ENCODE measurements at regions not wholly inside any gene's neighbourhood (a gene's known extent, or its start where the extent isn't known, plus 50 kb on each side); places are given as distances from the start of the nearest gene placed in this dataset.

DNA sequence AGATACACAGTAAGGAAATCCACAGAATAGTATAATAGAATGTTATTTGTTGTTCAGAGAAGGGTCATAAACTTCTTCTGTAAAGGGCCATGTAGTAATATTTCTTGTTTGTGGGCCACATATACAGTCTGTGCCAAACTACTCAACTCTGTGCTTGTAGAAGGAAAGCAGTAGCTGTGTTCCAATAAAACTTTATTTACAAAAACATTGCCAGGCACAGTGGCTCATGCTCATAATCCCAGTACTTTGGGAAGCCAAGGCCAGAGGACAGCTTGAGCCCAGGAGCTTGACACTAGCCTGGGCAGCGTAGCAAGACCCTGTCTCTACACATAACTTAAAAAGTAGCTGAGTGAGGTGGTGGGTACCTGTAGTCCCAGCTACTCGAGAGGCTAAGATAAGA, 612.8 kb upstream of the PSMD7 start:
- no peak for DNase-seq
- POLR2A ChIA-PET, result no interaction called here
- H3K27me3 Mint-ChIP-seq, result no peaks in the 10 kb centered on the region
- no peaks in the 10 kb centered on the region for H3K4me1 Mint-ChIP-seq
- no peak overlapping the region for H3K27ac Mint-ChIP-seq
- H3K9me3 Mint-ChIP-seq, result peaks cover 4% of the 10 kb centered on the region
- H3K4me3 Mint-ChIP-seq, result no peak overlapping the region
- CTCF ChIA-PET, result no interaction called here
- no peaks in the 10 kb centered on the region for H3K36me3 Mint-ChIP-seq (ENCODE audit: low read depth)

DNA sequence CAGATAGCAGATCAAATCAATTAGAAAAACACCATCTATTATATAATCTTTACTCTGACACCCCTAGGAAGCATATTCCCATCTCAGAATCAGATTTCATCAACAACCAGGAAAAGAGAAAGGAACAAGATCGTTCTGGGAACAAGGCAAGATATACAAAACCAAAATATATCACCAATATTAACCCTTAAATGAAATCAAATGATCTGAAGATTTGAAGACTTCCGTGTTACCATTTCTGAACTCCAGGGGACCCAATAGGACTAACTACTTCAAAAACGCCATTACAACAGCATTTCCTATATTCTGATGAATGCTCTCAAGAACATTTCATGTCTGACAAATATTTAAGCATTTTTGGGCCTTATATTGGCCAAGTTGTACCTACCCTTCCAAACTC, 624.2 kb upstream of the ZFHX3 start:
- H3K9me3 Mint-ChIP-seq, result peaks cover 3% of the 10 kb centered on the region
- H3K27me3 Mint-ChIP-seq, result no peaks in the 10 kb centered on the region
- ChIA-PET POLR2A (no interaction called here), CTCF (no interaction called here)
- DNase-seq, result no peak
- no peak overlapping the region for H3K4me3 Mint-ChIP-seq
- no peaks in the 10 kb centered on the region for H3K4me1 Mint-ChIP-seq
- no peaks in the 10 kb centered on the region for H3K36me3 Mint-ChIP-seq (ENCODE audit: low read depth)
- H3K27ac Mint-ChIP-seq, result no peak overlapping the region

DNA sequence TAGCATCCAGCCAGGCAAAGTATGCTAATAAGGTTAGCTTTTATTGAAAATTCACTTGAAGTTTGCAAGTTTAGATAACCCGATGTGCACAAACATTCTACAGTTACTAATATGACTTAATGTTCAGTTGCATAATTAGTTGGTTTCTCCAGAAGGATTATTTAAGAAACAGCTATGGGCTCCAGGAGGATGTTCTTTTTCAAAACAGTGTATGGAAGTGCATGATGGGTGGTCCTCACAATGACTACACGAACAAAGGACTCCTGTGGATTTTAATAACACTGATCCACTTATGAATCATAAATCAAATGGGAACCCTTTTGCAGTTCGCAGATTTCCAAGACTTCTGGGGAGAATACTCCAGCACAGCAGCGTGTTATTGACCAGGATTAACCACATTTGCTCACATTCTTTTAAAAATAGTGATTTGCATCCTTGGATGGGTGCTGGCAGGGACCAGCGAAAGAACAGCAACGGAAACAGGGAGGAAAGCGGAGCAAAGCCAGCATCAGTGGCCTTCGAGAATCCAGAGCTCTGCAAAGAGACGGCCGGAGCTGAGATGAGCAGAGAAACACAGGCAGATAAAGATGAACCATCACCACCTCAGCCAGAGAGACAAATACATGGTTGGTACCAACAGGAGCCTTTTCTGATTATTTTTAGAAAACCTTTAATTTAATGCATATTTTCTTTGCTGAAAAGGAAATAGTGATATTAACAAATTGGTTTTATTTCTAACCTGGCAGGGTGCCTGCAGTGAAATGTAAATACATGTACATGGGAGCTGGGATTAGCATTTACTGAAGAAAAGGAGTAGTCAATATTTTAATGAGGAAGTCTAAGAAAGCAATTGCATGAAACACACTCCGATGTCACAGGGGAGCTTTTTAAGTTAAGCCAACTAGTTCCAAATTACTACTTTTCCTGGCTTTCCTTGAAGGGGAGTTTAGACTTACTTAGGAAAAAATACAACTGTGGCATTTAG, 623.2 kb upstream of the ZFHX3 start:
- ChIA-PET CTCF (no interaction called here), POLR2A (no interaction called here)
- H3K36me3 Mint-ChIP-seq (ENCODE audit: low read depth), result no peaks in the 10 kb centered on the region
- peaks cover 3% of the 10 kb centered on the region for H3K9me3 Mint-ChIP-seq
- no peak overlapping the region for H3K4me3 Mint-ChIP-seq
- H3K27ac Mint-ChIP-seq, result no peak overlapping the region
- no peak for DNase-seq
- no peaks in the 10 kb centered on the region for H3K4me1 Mint-ChIP-seq
- no peaks in the 10 kb centered on the region for H3K27me3 Mint-ChIP-seq

DNA sequence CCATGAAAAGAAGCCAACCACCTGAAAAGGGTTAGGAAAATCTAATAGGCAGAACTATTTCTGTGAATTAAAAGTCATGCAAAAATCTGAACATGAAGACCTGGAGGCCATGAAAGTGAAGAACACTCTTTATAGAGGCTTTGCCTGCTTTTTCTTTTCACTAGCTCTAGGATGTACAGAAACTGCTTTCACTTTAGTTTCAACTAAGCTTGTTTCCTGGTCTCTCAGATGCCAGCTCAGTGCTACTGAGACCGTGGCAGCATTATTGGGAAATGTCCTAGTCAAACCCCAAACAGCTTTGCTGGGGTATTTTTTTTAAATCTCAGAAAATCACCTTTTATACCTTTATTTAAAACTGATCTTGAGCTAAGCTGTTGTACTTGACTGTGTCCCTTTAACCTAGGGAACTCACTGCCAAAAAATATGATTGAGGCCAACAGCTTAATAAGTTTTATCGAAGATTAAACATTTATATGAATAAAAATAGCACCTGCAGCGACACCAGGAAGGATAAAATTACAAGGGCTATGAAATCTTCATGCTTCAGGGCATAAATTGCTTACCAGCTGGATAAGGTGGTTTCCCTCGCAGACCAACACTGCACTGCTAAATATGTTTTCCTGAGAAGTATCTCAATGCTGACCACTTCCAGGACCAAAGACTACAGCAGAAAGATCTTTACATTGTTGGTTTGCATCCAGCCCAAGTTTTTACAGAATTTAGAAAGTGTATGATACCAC, 621.8 kb upstream of the ZFHX3 start:
- H3K27ac Mint-ChIP-seq, result no peak overlapping the region
- H3K4me1 Mint-ChIP-seq, result no peaks in the 10 kb centered on the region
- H3K36me3 Mint-ChIP-seq (ENCODE audit: low read depth), result no peaks in the 10 kb centered on the region
- H3K9me3 Mint-ChIP-seq, result peaks cover 3% of the 10 kb centered on the region
- H3K27me3 Mint-ChIP-seq, result no peaks in the 10 kb centered on the region
- POLR2A ChIA-PET, result no interaction called here
- CTCF ChIA-PET, result no interaction called here
- DNase-seq, result no peak
- H3K4me3 Mint-ChIP-seq, result no peak overlapping the region

DNA sequence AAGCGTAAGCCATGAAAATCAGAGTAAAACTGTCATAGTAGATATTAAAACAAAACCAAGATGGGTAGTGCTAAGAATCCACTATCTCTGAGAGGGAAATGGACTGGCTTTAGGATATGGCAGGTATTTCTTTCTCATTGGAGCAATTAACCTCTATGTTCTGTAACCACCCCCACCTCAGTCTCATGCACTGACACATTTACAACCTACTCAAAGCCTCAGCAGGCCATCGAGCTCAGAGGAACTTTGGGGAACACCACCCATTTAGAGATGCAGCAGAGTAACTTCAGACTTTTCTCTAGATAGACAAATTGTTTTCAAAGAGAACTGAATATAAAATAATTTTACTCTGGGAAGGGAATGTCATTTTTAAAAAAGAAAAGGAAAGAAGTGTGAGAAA, 615.8 kb upstream of the ZFHX3 start:
- CTCF ChIA-PET, result no interaction called here
- Mint-ChIP-seq H3K27me3 (no peaks in the 10 kb centered on the region), H3K4me1 (no peaks in the 10 kb centered on the region), H3K4me3 (no peak overlapping the region), H3K9me3 (no peaks in the 10 kb centered on the region), H3K36me3 (ENCODE audit: low read depth) (no peaks in the 10 kb centered on the region), H3K27ac (no peak overlapping the region)
- POLR2A ChIA-PET, result no interaction called here
- DNase-seq, result no peak

DNA sequence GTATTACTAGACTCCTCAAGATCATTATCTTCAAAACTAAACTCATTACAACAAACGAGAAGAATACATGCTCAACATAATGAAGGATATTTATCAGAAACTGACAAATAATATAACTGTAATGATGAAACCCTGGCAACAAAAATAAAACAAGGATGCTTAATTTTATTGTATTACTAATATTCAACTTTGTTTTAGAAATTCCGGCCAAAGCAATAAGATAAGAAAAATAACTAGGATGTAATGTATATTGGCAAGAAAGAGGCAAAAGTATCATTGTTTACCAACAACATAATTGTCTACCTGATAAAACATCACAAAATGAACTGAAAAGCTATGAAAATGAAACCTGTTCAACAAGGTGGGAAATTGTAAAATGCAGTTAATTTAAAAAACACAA, 588.3 kb upstream of the ZFHX3 start:
- POLR2A ChIA-PET, result no interaction called here
- no peak overlapping the region for H3K27ac Mint-ChIP-seq
- H3K4me1 Mint-ChIP-seq, result no peaks in the 10 kb centered on the region
- H3K27me3 Mint-ChIP-seq, result no peaks in the 10 kb centered on the region
- no peak for DNase-seq
- H3K9me3 Mint-ChIP-seq, result peaks cover 9% of the 10 kb centered on the region
- CTCF ChIA-PET, result no interaction called here
- H3K36me3 Mint-ChIP-seq (ENCODE audit: low read depth), result no peaks in the 10 kb centered on the region
- no peak overlapping the region for H3K4me3 Mint-ChIP-seq

DNA sequence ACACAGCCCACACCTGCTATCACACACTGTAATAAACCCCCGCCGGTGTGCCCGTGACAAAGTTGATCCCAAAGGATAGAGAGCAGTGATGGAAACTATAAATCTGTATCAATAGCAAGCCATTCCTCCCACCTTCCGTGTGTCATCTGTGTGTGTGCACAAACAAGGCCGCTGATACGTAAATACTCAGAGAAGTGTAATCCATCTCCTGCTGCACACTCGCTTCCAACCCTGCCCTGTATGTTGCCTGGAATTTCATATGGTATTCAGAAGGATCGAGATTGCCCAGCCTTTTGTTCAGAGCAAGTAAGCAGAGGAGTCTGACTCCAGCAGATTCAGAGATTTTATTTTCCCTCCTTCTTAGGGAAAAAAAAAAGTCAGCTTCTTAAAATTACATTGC, 581.1 kb upstream of the ZFHX3 start:
- no peaks in the 10 kb centered on the region for H3K36me3 Mint-ChIP-seq (ENCODE audit: low read depth)

DNA sequence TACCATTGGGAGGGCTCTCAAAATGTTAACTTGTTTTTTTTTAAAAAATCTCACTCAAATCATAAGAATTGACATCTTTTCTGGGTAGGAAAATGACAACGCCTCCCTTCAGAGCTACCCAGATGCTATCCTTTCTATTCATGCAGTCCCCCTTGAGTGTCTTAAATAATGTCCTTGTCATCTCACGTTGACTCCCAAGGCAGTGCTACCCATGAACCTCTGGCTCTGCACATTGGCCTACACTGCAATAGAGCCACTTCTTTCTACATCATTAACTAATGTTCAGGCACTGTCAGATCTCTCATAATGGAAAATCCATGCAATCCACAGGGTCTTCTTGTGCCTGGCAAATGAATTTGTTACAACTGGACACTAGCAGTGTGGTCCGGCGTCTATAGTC, 569.8 kb upstream of the ZFHX3 start:
- H3K27ac Mint-ChIP-seq, result no peak overlapping the region
- no peaks in the 10 kb centered on the region for H3K4me1 Mint-ChIP-seq
- no peak overlapping the region for H3K4me3 Mint-ChIP-seq
- no peaks in the 10 kb centered on the region for H3K9me3 Mint-ChIP-seq
- no peaks in the 10 kb centered on the region for H3K36me3 Mint-ChIP-seq (ENCODE audit: low read depth)
- no peak for DNase-seq
- ChIA-PET CTCF (no interaction called here), POLR2A (no interaction called here)
- H3K27me3 Mint-ChIP-seq, result peaks cover 6% of the 10 kb centered on the region

More for the DNA sequence above, 581.1 kb upstream of the ZFHX3 start:
- H3K27ac Mint-ChIP-seq, result no peak overlapping the region
- CTCF ChIA-PET, result no interaction called here
- POLR2A ChIA-PET, result no interaction called here
- DNase-seq, result no peak
- H3K4me3 Mint-ChIP-seq, result no peak overlapping the region
- no peaks in the 10 kb centered on the region for H3K4me1 Mint-ChIP-seq
- no peaks in the 10 kb centered on the region for H3K27me3 Mint-ChIP-seq
- no peaks in the 10 kb centered on the region for H3K9me3 Mint-ChIP-seq

DNA sequence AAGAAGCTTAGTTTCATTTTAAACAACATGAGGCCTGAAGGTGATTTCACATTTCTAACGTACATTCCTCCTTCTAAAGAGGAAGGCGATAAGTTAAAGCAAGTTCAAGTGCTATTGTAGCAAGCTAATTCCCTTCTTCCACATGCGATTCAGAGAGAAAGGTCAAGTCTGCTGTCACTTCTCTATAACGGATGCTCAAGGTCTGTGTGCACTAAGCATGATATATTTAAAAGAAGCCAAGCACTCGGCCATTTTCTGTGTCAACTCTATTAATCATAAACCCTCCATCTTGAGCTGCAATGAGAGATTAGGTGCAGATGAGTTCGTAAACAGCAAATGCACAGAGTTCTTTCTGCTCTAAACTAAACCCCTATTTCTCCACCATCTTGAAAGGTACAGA, 568.8 kb upstream of the ZFHX3 start:
- H3K27me3 Mint-ChIP-seq, result peaks cover 7% of the 10 kb centered on the region
- CTCF ChIA-PET, result no interaction called here
- H3K4me3 Mint-ChIP-seq, result no peak overlapping the region
- no peaks in the 10 kb centered on the region for H3K36me3 Mint-ChIP-seq (ENCODE audit: low read depth)
- no peaks in the 10 kb centered on the region for H3K9me3 Mint-ChIP-seq
- H3K4me1 Mint-ChIP-seq, result no peaks in the 10 kb centered on the region
- no peak for DNase-seq
- H3K27ac Mint-ChIP-seq, result no peak overlapping the region
- POLR2A ChIA-PET, result no interaction called here

DNA sequence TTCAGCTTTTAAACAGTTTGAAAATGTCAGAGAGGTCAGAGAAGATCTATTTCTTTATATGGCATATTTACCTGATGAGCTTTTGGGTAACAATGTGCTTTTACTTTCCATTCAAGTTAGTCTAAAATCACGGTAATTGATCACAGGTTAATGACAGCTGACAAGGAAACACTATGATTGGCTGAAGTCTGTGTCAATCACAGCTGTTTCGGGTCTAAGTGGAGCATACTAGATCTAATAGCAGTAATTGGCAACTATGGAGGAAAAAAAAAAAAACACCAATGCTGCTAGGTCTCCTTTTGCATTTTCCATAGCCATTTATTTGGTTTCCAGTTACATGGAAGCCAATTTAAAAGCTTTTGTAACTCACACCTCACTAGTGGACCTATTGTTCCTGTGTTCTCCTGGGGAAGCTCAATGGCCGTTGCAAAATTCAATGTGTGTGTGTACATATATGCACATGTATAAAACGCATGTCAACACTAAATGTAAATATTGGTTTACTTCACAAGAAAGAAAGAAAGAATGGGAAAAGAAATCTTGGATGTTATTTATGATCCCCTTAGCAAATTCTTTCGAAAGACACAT, 568.3 kb upstream of the ZFHX3 start:
- H3K9me3 Mint-ChIP-seq, result no peaks in the 10 kb centered on the region
- peaks cover 7% of the 10 kb centered on the region for H3K27me3 Mint-ChIP-seq
- no peak overlapping the region for H3K4me3 Mint-ChIP-seq
- DNase-seq, result no peak
- no peaks in the 10 kb centered on the region for H3K36me3 Mint-ChIP-seq (ENCODE audit: low read depth)
- ChIA-PET CTCF (interaction anchor here (0.5 kb wide), 1 partner anchor 1785 kb away, joined by 3 read pairs; no protein-coding TSS in a partner anchor), POLR2A (no interaction called here)
- no peak overlapping the region for H3K27ac Mint-ChIP-seq
- no peaks in the 10 kb centered on the region for H3K4me1 Mint-ChIP-seq

DNA sequence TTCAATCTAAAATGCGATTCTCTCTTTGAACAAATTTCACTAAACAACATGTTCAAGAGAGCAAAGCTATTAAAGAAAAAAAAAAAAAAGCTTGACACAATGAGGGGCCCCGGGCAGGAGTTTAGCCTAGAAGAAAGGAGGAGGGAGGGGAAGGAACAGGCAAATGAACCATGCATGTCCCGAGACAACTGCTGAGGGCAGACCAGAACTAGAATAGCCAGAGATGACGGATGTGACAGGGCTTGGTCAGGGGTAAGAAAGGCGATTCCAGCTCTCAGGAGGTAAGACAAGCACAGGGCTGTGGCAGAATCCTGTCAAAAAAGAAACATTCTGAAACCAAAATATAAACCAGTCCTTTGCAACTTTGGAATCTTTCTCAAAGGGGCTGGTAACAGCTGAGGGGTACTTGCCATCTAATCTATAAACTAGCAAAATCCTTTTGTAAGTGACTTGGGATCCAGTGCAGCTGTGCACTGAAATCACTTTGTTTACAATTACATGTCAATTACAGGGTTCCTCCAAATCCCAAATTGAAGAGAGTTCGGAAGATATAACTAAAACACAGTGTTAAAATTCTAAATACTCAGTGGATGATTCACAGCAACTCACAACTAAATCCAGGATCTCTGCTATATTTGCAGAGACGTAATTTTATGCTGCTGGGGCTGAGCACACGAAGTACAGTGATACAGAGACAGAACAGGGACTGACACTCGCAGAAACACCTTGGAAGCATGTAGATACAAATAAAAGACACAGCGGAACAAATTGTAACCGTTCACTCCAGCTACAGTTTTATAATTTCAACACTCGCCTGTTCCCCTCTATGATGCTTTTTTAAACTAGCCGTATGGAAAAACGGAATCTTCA, 567.4 kb upstream of the ZFHX3 start:
- no peak for DNase-seq
- ChIA-PET POLR2A (no interaction called here), CTCF (interaction anchor here (1.1 kb wide), 1 partner anchor 9 kb away, joined by 3 read pairs; no protein-coding TSS in a partner anchor)
- Mint-ChIP-seq H3K4me3 (no peak overlapping the region), H3K9me3 (no peaks in the 10 kb centered on the region), H3K27me3 (peaks cover 14% of the 10 kb centered on the region), H3K36me3 (ENCODE audit: low read depth) (no peaks in the 10 kb centered on the region), H3K27ac (no peak overlapping the region), H3K4me1 (no peaks in the 10 kb centered on the region)

DNA sequence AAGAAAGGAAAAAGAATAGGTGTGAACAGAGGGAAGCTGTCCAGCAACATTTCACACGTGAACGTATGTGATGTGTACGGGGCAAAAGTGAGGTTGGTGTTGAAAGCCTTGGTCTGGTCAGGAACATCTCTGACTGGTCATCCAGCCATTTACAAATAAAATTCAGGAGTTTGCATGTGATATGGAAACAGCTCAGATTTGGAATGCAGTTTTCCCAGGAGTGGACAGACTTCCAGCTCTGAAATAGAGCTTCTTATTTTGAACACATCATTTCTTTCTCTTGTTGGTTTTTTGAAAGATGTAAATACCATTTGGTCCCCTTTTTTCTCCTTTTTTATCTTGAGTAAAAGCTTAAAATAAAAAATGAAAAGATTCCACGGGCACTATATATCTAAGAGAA, 566.2 kb upstream of the ZFHX3 start:
- Mint-ChIP-seq H3K27ac (no peak overlapping the region), H3K36me3 (ENCODE audit: low read depth) (no peaks in the 10 kb centered on the region), H3K4me3 (no peak overlapping the region), H3K27me3 (peaks cover 14% of the 10 kb centered on the region), H3K4me1 (no peaks in the 10 kb centered on the region), H3K9me3 (no peaks in the 10 kb centered on the region)
- CTCF ChIA-PET, result interaction anchor here (0.6 to 1.1 kb wide), 2 partner anchors 10 to 197 kb away, joined by 3 read pairs; no protein-coding TSS in a partner anchor
- no peak for DNase-seq
- POLR2A ChIA-PET, result no interaction called here
